ENCODE measurements at regions not wholly inside any gene's neighbourhood (a gene's known extent, or its start where the extent isn't known, plus 50 kb on each side); places are given as distances from the start of the nearest gene placed in this dataset.

- FAIRE-seq = no peak
Observed at GRCh38 chr18:29250843-29251242, 1073.9 kb upstream of the CDH2 start.

GRCh38 chr18:29250259-29250658 lies 1073.3 kb upstream of the CDH2 start:
- WGBS, 3 donors = 52 to 70% (median 68%) methylated on average over 4 of the region's 4 CpGs
- Histone ChIP-seq H3K4me3 (ENCODE audit: low read depth in 1 of 3, low read length in 3 of 3) (no peak overlapping the region), H3K36me3 (ENCODE audit: control insufficient read depth in 3 of 3, insufficient read depth in 2 of 3, low read depth in 1 of 3, low read length in 3 of 3) (no peaks in the 10 kb centered on the region), H3K27ac (ENCODE audit: low read depth in 1 of 3, low read length in 2 of 3) (no peak overlapping the region), H3K9me3 (ENCODE audit: control insufficient read depth in 2 of 2, insufficient read depth in 1 of 2, low read depth in 1 of 2, low read length in 1 of 2) (no peaks in the 10 kb centered on the region), H3K27me3 (ENCODE audit: control insufficient read depth in 3 of 3, insufficient read depth in 3 of 3, low read length in 3 of 3) (no peaks in the 10 kb centered on the region), H3K4me1 (ENCODE audit: control insufficient read depth in 3 of 3, insufficient read depth in 2 of 3, low read depth in 1 of 3, low read length in 2 of 3) (no peaks in the 10 kb centered on the region)
- no peak for DNase-seq
- FAIRE-seq = no peak

More at GRCh38 chr18:29250843-29251242, 1073.9 kb upstream of the CDH2 start:
- Histone ChIP-seq H3K4me1 (ENCODE audit: control insufficient read depth in 3 of 3, insufficient read depth in 2 of 3, low read depth in 1 of 3, low read length in 2 of 3) (no peaks in the 10 kb centered on the region), H3K27me3 (ENCODE audit: control insufficient read depth in 3 of 3, insufficient read depth in 3 of 3, low read length in 3 of 3) (no peaks in the 10 kb centered on the region), H3K36me3 (ENCODE audit: control insufficient read depth in 3 of 3, insufficient read depth in 2 of 3, low read depth in 1 of 3, low read length in 3 of 3) (no peaks in the 10 kb centered on the region), H3K4me3 (ENCODE audit: low read depth in 1 of 3, low read length in 3 of 3) (no peak overlapping the region), H3K9me3 (ENCODE audit: control insufficient read depth in 2 of 2, insufficient read depth in 1 of 2, low read depth in 1 of 2, low read length in 1 of 2) (no peaks in the 10 kb centered on the region), H3K27ac (ENCODE audit: low read depth in 1 of 3, low read length in 2 of 3) (no peak overlapping the region)
- no peak for DNase-seq

GRCh38 chr18:29248805-29249204 lies 1071.9 kb upstream of the CDH2 start:
- no peaks in the 10 kb centered on the region for H3K4me1 ChIP-seq (ENCODE audit: control insufficient read depth in 3 of 3, insufficient read depth in 2 of 3, low read depth in 1 of 3, low read length in 2 of 3)
- no peak overlapping the region for H3K27ac ChIP-seq (ENCODE audit: low read depth in 1 of 3, low read length in 2 of 3)
- H3K27me3 ChIP-seq (ENCODE audit: control insufficient read depth in 3 of 3, insufficient read depth in 3 of 3, low read length in 3 of 3) = no peaks in the 10 kb centered on the region
- 36 to 43% (median 43%) methylated on average over 2 of the region's 2 CpGs for WGBS, 3 donors
- H3K36me3 ChIP-seq (ENCODE audit: control insufficient read depth in 3 of 3, insufficient read depth in 2 of 3, low read depth in 1 of 3, low read length in 3 of 3) = no peaks in the 10 kb centered on the region
- no peaks in the 10 kb centered on the region for H3K9me3 ChIP-seq (ENCODE audit: control insufficient read depth in 2 of 2, insufficient read depth in 1 of 2, low read depth in 1 of 2, low read length in 1 of 2)
- no peak for DNase-seq
- H3K4me3 ChIP-seq (ENCODE audit: low read depth in 1 of 3, low read length in 3 of 3) = no peak overlapping the region
- no peak for FAIRE-seq

GRCh38 chr18:29241199-29241598 lies 1064.3 kb upstream of the CDH2 start:
- no peak overlapping the region for H3K4me3 ChIP-seq (ENCODE audit: low read depth in 1 of 3, low read length in 3 of 3)
- H3K36me3 ChIP-seq (ENCODE audit: control insufficient read depth in 3 of 3, insufficient read depth in 2 of 3, low read depth in 1 of 3, low read length in 3 of 3) = no peaks in the 10 kb centered on the region

GRCh38 chr18:29234751-29235150 lies 1057.8 kb upstream of the CDH2 start:
- Histone ChIP-seq H3K36me3 (ENCODE audit: control insufficient read depth in 3 of 3, insufficient read depth in 2 of 3, low read depth in 1 of 3, low read length in 3 of 3) (no peaks in the 10 kb centered on the region), H3K4me1 (ENCODE audit: control insufficient read depth in 3 of 3, insufficient read depth in 2 of 3, low read depth in 1 of 3, low read length in 2 of 3) (no peaks in the 10 kb centered on the region), H3K27me3 (ENCODE audit: control insufficient read depth in 3 of 3, insufficient read depth in 3 of 3, low read length in 3 of 3) (no peaks in the 10 kb centered on the region), H3K9me3 (ENCODE audit: control insufficient read depth in 2 of 2, insufficient read depth in 1 of 2, low read depth in 1 of 2, low read length in 1 of 2) (no peaks in the 10 kb centered on the region), H3K27ac (ENCODE audit: low read depth in 1 of 3, low read length in 2 of 3) (no peak overlapping the region), H3K4me3 (ENCODE audit: low read depth in 1 of 3, low read length in 3 of 3) (no peak overlapping the region)
- no peak for DNase-seq
- no peak for FAIRE-seq

More at GRCh38 chr18:29241199-29241598, 1064.3 kb upstream of the CDH2 start:
- WGBS, 3 donors = 76 to 83% (median 76%) methylated on average over 3 of the region's 3 CpGs
- H3K27me3 ChIP-seq (ENCODE audit: control insufficient read depth in 3 of 3, insufficient read depth in 3 of 3, low read length in 3 of 3) = no peaks in the 10 kb centered on the region
- H3K4me1 ChIP-seq (ENCODE audit: control insufficient read depth in 3 of 3, insufficient read depth in 2 of 3, low read depth in 1 of 3, low read length in 2 of 3) = no peaks in the 10 kb centered on the region
- no peaks in the 10 kb centered on the region for H3K9me3 ChIP-seq (ENCODE audit: control insufficient read depth in 2 of 2, insufficient read depth in 1 of 2, low read depth in 1 of 2, low read length in 1 of 2)
- no peak for DNase-seq
- H3K27ac ChIP-seq (ENCODE audit: low read depth in 1 of 3, low read length in 2 of 3) = no peak overlapping the region
- no peak for FAIRE-seq

GRCh38 chr18:29226213-29226612 lies 1049.3 kb upstream of the CDH2 start:
- DNase-seq (no peak), FAIRE-seq (no peak)
- Histone ChIP-seq H3K4me1 (ENCODE audit: control insufficient read depth in 3 of 3, insufficient read depth in 2 of 3, low read depth in 1 of 3, low read length in 2 of 3) (no peaks in the 10 kb centered on the region), H3K9me3 (ENCODE audit: control insufficient read depth in 2 of 2, insufficient read depth in 1 of 2, low read depth in 1 of 2, low read length in 1 of 2) (no peaks in the 10 kb centered on the region), H3K27me3 (ENCODE audit: control insufficient read depth in 3 of 3, insufficient read depth in 3 of 3, low read length in 3 of 3) (no peaks in the 10 kb centered on the region), H3K4me3 (ENCODE audit: low read depth in 1 of 3, low read length in 3 of 3) (no peak overlapping the region), H3K36me3 (ENCODE audit: control insufficient read depth in 3 of 3, insufficient read depth in 2 of 3, low read depth in 1 of 3, low read length in 3 of 3) (no peaks in the 10 kb centered on the region), H3K27ac (ENCODE audit: low read depth in 1 of 3, low read length in 2 of 3) (no peak overlapping the region)
- WGBS, 3 donors = 7 to 53% (median 12%) methylated on average over 1 of the region's 1 CpG

GRCh38 chr18:29225351-29225750 lies 1048.4 kb upstream of the CDH2 start:
- Histone ChIP-seq H3K36me3 (ENCODE audit: control insufficient read depth in 3 of 3, insufficient read depth in 2 of 3, low read depth in 1 of 3, low read length in 3 of 3) (no peaks in the 10 kb centered on the region), H3K27me3 (ENCODE audit: control insufficient read depth in 3 of 3, insufficient read depth in 3 of 3, low read length in 3 of 3) (no peaks in the 10 kb centered on the region), H3K4me1 (ENCODE audit: control insufficient read depth in 3 of 3, insufficient read depth in 2 of 3, low read depth in 1 of 3, low read length in 2 of 3) (no peaks in the 10 kb centered on the region), H3K9me3 (ENCODE audit: control insufficient read depth in 2 of 2, insufficient read depth in 1 of 2, low read depth in 1 of 2, low read length in 1 of 2) (no peaks in the 10 kb centered on the region), H3K27ac (ENCODE audit: low read depth in 1 of 3, low read length in 2 of 3) (no peak overlapping the region), H3K4me3 (ENCODE audit: low read depth in 1 of 3, low read length in 3 of 3) (no peak overlapping the region)
- DNase-seq (no peak), FAIRE-seq (no peak)

GRCh38 chr18:29218091-29218490 lies 1041.2 kb upstream of the CDH2 start:
- H3K27ac ChIP-seq (ENCODE audit: low read depth in 1 of 3, low read length in 2 of 3) = no peak overlapping the region
- no peak overlapping the region for H3K4me3 ChIP-seq (ENCODE audit: low read depth in 1 of 3, low read length in 3 of 3)
- DNase-seq (no peak), FAIRE-seq (no peak)
- no peaks in the 10 kb centered on the region for H3K27me3 ChIP-seq (ENCODE audit: control insufficient read depth in 3 of 3, insufficient read depth in 3 of 3, low read length in 3 of 3)
- H3K4me1 ChIP-seq (ENCODE audit: control insufficient read depth in 3 of 3, insufficient read depth in 2 of 3, low read depth in 1 of 3, low read length in 2 of 3) = no peaks in the 10 kb centered on the region
- no peaks in the 10 kb centered on the region for H3K36me3 ChIP-seq (ENCODE audit: control insufficient read depth in 3 of 3, insufficient read depth in 2 of 3, low read depth in 1 of 3, low read length in 3 of 3)
- no peaks in the 10 kb centered on the region for H3K9me3 ChIP-seq (ENCODE audit: control insufficient read depth in 2 of 2, insufficient read depth in 1 of 2, low read depth in 1 of 2, low read length in 1 of 2)
- 66 to 67% (median 67%) methylated on average over 2 of the region's 2 CpGs for WGBS, 3 donors

- Histone ChIP-seq H3K36me3 (ENCODE audit: control insufficient read depth in 3 of 3, insufficient read depth in 2 of 3, low read depth in 1 of 3, low read length in 3 of 3) (no peaks in the 10 kb centered on the region), H3K4me3 (ENCODE audit: low read depth in 1 of 3, low read length in 3 of 3) (no peak overlapping the region), H3K27me3 (ENCODE audit: control insufficient read depth in 3 of 3, insufficient read depth in 3 of 3, low read length in 3 of 3) (no peaks in the 10 kb centered on the region), H3K9me3 (ENCODE audit: control insufficient read depth in 2 of 2, insufficient read depth in 1 of 2, low read depth in 1 of 2, low read length in 1 of 2) (no peaks in the 10 kb centered on the region), H3K27ac (ENCODE audit: low read depth in 1 of 3, low read length in 2 of 3) (no peak overlapping the region), H3K4me1 (ENCODE audit: control insufficient read depth in 3 of 3, insufficient read depth in 2 of 3, low read depth in 1 of 3, low read length in 2 of 3) (no peaks in the 10 kb centered on the region)
- no peak for FAIRE-seq
- WGBS, 3 donors = 48 to 51% (median 50%) methylated on average over 2 of the region's 2 CpGs
- no peak for DNase-seq
Observed at GRCh38 chr18:29217124-29217915, 1040.4 kb upstream of the CDH2 start.

Data from small intestine (tissue), 7 donors.